Calu3 (cell line): ENCODE measurements at regions not wholly inside any gene's neighbourhood (a gene's known extent, or its start where the extent isn't known, plus 50 kb on each side); places are given as distances from the start of the nearest gene placed in this dataset.
"Not testable (repeated sequence)": the region's sequence is repeated elsewhere in the genome, so short reads cannot be mapped to it uniquely, and the experiment has no call there.

ENCODE experiments used
- BruUV-seq: library from RNA; stranded (reverse); fragments of 400-500 nt; replicated peaks from 2 replicates; lab custom pipeline; 2021; lab: Mats Ljungman, UMichigan
- CTCF ChIA-PET: fragments of 300-600 bp; sonication (Branson Sonifier 250); formaldehyde crosslinking; loops from one replicate; lab custom pipeline; 2022; ENCODE audit warnings: antibody characterized with exemption; lab: Charles Lee
- DNase-seq: peaks from one replicate; pipeline ENCODE4 v3.0.0; 2022
- H3K27ac Mint-ChIP-seq: one replicate; pipeline ENCODE4 v1.8.0; 2022; ENCODE audit warnings: mixed read lengths; ENCODE audit not compliant: unreplicated experiment
- H3K27me3 Mint-ChIP-seq: one replicate; pipeline ENCODE4 v1.8.0; 2022; ENCODE audit warnings: mixed read lengths; ENCODE audit not compliant: unreplicated experiment
- H3K36me3 Mint-ChIP-seq: one replicate; pipeline ENCODE4 v1.8.0; 2022; ENCODE audit warnings: mild to moderate bottlenecking, moderate library complexity, mixed read lengths; ENCODE audit not compliant: insufficient read depth, unreplicated experiment
- H3K4me1 Mint-ChIP-seq: one replicate; pipeline ENCODE4 v1.8.0; 2022; ENCODE audit warnings: mild to moderate bottlenecking, low read depth, mixed read lengths; ENCODE audit not compliant: unreplicated experiment
- H3K4me3 Mint-ChIP-seq: one replicate; pipeline ENCODE4 v1.8.0; 2022; ENCODE audit warnings: mild to moderate bottlenecking, low read depth, moderate library complexity, mixed read lengths; ENCODE audit not compliant: unreplicated experiment
- H3K9me3 Mint-ChIP-seq: one replicate; pipeline ENCODE4 v1.8.0; 2022; ENCODE audit warnings: low read depth, mixed read lengths; ENCODE audit not compliant: unreplicated experiment
- CTCF ChIP-seq: fragments of 200-600 bp; IDR thresholded peaks from one replicate; pipeline ENCODE4 v1.8.0; 2022; ENCODE audit warnings: antibody characterized with exemption; ENCODE audit not compliant: unreplicated experiment
- intact Hi-C: fragments of 100-400 bp; cut with micrococcal nuclease; formaldehyde crosslinking; loops from one replicate; pipeline ENCODE4 v1.10.0; 2022; ENCODE audit not compliant: unreplicated experiment

GRCh38 chr13:76300688-76301087, 585.5 kb downstream of the KCTD12 start:
- Mint-ChIP-seq H3K27ac (no peak overlapping the region), H3K27me3 (no peaks in the 10 kb centered on the region)
- no peak for DNase-seq

GRCh38 chr13:76297331-76297730, 588.9 kb downstream of the KCTD12 start:
- BruUV-seq = no TSS peak
- Mint-ChIP-seq H3K4me1 (no peaks in the 10 kb centered on the region), H3K27ac (no peak overlapping the region), H3K4me3 (no peak overlapping the region), H3K9me3 (no peaks in the 10 kb centered on the region), H3K27me3 (no peaks in the 10 kb centered on the region), H3K36me3 (no peaks in the 10 kb centered on the region)
- intact Hi-C loops = no loop called here
- CTCF ChIA-PET = no interaction called here
- no peak for DNase-seq
- no peak for TF ChIP-seq CTCF

More at GRCh38 chr13:76300688-76301087, 585.5 kb downstream of the KCTD12 start:
- Mint-ChIP-seq H3K9me3 (no peaks in the 10 kb centered on the region), H3K4me3 (no peak overlapping the region), H3K36me3 (no peaks in the 10 kb centered on the region), H3K4me1 (no peaks in the 10 kb centered on the region)
- no TSS peak for BruUV-seq
- intact Hi-C loops = no loop called here
- TF ChIP-seq CTCF = no peak
- CTCF ChIA-PET = no interaction called here

GRCh38 chr13:76296751-76297150, 589.5 kb downstream of the KCTD12 start:
- no peak overlapping the region for H3K27ac Mint-ChIP-seq
- CTCF ChIA-PET = no interaction called here
- no peak for DNase-seq

GRCh38 chr13:76295020-76295419, 591.2 kb downstream of the KCTD12 start:
- H3K9me3 Mint-ChIP-seq, H3K36me3 Mint-ChIP-seq, H3K4me3 Mint-ChIP-seq: not testable (repeated sequence)

More at GRCh38 chr13:76296751-76297150, 589.5 kb downstream of the KCTD12 start:
- TF ChIP-seq CTCF = no peak
- BruUV-seq = no TSS peak
- H3K9me3 Mint-ChIP-seq = no peaks in the 10 kb centered on the region
- no peaks in the 10 kb centered on the region for H3K36me3 Mint-ChIP-seq
- H3K4me3 Mint-ChIP-seq = no peak overlapping the region
- H3K4me1 Mint-ChIP-seq = no peaks in the 10 kb centered on the region
- intact Hi-C loops = no loop called here
- no peaks in the 10 kb centered on the region for H3K27me3 Mint-ChIP-seq

GRCh38 chr13:76293751-76294150, 592.5 kb downstream of the KCTD12 start:
- no TSS peak for BruUV-seq

More at GRCh38 chr13:76295020-76295419, 591.2 kb downstream of the KCTD12 start:
- H3K27ac Mint-ChIP-seq, H3K4me1 Mint-ChIP-seq, BruUV-seq, CTCF ChIA-PET, H3K27me3 Mint-ChIP-seq, intact Hi-C loops, DNase-seq: not testable (repeated sequence)

More at GRCh38 chr13:76293751-76294150, 592.5 kb downstream of the KCTD12 start:
- H3K36me3 Mint-ChIP-seq = no peaks in the 10 kb centered on the region
- H3K4me3 Mint-ChIP-seq = no peak overlapping the region
- no peak for DNase-seq
- no peaks in the 10 kb centered on the region for H3K9me3 Mint-ChIP-seq
- CTCF ChIA-PET = interaction anchor here (0.7 kb wide), 1 partner anchor 22 kb away, joined by 3 read pairs; no protein-coding TSS in a partner anchor
- H3K27me3 Mint-ChIP-seq = no peaks in the 10 kb centered on the region
- intact Hi-C loops = no loop called here
- TF ChIP-seq CTCF = no peak
- no peaks in the 10 kb centered on the region for H3K4me1 Mint-ChIP-seq
- H3K27ac Mint-ChIP-seq = no peak overlapping the region
